ENCODE measurements at regions not wholly inside any gene's neighbourhood (a gene's known extent, or its start where the extent isn't known, plus 50 kb on each side); places are given as distances from the start of the nearest gene placed in this dataset.

DNA sequence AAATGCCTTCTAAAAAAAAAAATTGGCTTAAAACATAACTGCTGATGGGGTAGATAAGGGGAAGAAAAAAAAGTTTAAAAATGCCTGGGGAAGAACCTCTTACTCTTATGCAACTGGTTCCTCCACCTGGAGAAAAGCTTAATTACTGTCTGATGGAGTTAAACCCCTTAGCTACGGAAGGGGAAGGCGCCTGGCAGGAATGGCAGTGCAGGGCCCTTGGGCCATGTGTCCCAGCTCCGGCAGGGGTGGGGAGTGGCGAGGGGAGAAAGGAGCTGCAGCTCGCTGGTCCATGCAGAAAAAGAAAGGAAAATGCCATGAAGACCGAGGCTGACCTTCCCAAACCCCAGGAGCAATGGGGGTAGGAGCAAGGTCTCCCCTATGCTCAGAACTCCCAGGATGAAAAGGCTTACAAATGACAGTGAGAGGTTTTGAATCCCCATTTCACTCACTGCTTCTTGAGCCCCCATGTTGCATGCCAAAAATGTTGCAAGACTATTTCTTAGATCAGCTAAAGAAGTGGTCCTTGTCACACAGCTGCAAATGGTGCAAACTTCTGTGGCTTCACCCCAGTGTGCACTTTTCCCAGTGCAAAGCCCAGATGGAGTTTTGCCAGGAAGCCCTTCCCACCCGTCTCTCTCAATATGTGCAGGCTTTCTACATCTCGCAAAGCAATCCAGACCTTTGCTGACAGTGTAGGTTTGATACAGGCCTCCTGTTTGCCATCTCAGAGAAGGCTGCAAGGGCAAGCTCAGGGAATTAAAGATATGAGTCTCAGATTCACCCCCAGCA is 204.8 kb upstream of the CT83 start:
- intact Hi-C loops (cut with DNase I), result no loop called here
- no peaks in the 10 kb centered on the region for H3K9me3 ChIP-seq (replicated peaks in 1 of 3)
- TF ChIP-seq, protein P1, sequence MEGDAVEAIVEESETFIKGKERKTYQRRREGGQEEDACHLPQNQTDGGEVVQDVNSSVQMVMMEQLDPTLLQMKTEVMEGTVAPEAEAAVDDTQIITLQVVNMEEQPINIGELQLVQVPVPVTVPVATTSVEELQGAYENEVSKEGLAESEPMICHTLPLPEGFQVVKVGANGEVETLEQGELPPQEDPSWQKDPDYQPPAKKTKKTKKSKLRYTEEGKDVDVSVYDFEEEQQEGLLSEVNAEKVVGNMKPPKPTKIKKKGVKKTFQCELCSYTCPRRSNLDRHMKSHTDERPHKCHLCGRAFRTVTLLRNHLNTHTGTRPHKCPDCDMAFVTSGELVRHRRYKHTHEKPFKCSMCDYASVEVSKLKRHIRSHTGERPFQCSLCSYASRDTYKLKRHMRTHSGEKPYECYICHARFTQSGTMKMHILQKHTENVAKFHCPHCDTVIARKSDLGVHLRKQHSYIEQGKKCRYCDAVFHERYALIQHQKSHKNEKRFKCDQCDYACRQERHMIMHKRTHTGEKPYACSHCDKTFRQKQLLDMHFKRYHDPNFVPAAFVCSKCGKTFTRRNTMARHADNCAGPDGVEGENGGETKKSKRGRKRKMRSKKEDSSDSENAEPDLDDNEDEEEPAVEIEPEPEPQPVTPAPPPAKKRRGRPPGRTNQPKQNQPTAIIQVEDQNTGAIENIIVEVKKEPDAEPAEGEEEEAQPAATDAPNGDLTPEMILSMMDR (IDR thresholded peaks at IDR 0.05), result no peak
- no peak for TF ChIP-seq POLR2A (IDR thresholded peaks at IDR 0.05)
- H3K4me3 ChIP-seq, result no peak overlapping the region
- H3K27me3 ChIP-seq, result no peaks in the 10 kb centered on the region
- DNase-seq, result no peak
- H3K27ac ChIP-seq, result no peak overlapping the region
- WGBS, 4 donors, result 48 to 60% (median 53%) methylated on average over 6 to 8 of the region's 8 CpGs
- H3K4me1 ChIP-seq (replicated peaks in 1 of 2), result no peaks in the 10 kb centered on the region
- no peaks in the 10 kb centered on the region for H3K36me3 ChIP-seq (replicated peaks in 1 of 2)

DNA sequence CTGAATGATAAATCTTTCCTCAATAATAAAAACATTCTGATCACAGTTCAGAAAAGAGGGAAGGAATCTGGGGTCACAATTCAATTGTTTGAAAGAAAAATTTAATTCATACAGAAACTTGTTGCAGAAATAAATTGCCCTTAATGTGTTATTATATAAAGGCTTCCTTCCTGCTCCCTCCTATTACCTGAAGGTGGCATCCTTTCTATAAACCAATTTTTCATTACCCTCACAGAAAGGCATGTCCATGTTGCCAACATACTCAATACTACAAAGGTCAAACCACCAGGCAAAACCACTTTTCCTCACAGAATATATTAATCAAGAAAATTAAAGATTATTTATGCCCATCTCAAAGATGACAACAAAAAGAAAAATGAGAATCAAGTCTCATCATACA is 194.3 kb upstream of the CT83 start:
- Histone ChIP-seq H3K36me3 (replicated peaks in 1 of 2) (no peaks in the 10 kb centered on the region), H3K4me1 (replicated peaks in 1 of 2) (no peaks in the 10 kb centered on the region), H3K27me3 (no peaks in the 10 kb centered on the region), H3K9me3 (replicated peaks in 1 of 3) (no peaks in the 10 kb centered on the region), H3K27ac (no peak overlapping the region), H3K4me3 (no peak overlapping the region)
- no peak for DNase-seq
- no peak for TF ChIP-seq POLR2A (IDR thresholded peaks at IDR 0.05)
- TF ChIP-seq, protein P1 (IDR thresholded peaks at IDR 0.05), result no peak
- intact Hi-C loops (cut with DNase I), result no loop called here

DNA sequence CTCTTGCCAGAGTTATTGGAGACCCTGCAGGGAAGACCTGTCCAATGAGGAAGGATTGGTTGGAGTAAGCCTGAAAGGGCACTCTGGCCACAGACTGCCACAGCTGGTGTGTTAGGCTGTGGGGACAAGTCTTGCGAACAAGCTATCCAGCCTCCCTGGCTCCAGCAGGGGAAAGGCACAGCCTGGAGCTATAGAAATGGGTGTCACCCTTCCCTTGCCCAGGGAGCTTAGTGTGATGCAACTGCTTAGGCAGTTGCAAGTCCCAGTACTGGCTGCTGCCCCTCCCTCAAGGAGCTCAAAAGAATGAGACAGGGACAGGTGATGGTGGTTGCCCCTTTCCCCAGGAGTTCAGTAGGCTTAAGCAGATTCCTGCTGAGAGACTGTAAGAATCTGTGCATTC is 165.7 kb upstream of the CT83 start:
- H3K36me3 ChIP-seq (replicated peaks in 1 of 2), result no peaks in the 10 kb centered on the region
- WGBS, 4 donors, result 90 to 93% methylated on average over 1 of the region's 1 CpG; no CpG with 5 or more reads in 2 of the 4 donors
- intact Hi-C loops (cut with DNase I), result no loop called here
- H3K27me3 ChIP-seq, result no peaks in the 10 kb centered on the region
- no peaks in the 10 kb centered on the region for H3K9me3 ChIP-seq (replicated peaks in 1 of 3)
- no peak for DNase-seq
- H3K4me1 ChIP-seq (replicated peaks in 1 of 2), result no peaks in the 10 kb centered on the region
- H3K27ac ChIP-seq, result no peak overlapping the region
- H3K4me3 ChIP-seq, result no peak overlapping the region
- TF ChIP-seq POLR2A (IDR thresholded peaks at IDR 0.05), result no peak
- TF ChIP-seq, protein P1 (IDR thresholded peaks at IDR 0.05), result no peak

DNA sequence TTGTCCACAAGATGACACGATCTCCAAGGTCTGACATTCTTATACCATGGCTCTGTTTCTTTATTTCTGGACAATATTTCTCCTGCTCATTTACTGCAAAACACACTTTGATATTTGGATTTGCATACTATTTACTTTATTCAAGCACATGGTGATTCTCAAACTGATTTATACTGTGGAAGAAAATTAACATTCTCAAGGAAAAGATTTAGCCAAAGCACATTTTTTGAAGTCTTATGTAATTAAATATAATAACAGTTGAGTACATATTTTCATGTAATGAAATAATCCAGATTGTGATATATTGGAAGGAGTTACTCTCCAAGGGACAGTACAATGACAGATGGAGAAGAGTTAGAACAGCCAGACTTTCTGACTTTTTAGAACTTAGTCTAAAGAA is 155.8 kb upstream of the CT83 start:
- no peak for TF ChIP-seq POLR2A (IDR thresholded peaks at IDR 0.05)
- TF ChIP-seq, protein P1 (IDR thresholded peaks at IDR 0.05), result no peak
- intact Hi-C loops (cut with DNase I), result no loop called here
- Histone ChIP-seq H3K36me3 (replicated peaks in 1 of 2) (no peaks in the 10 kb centered on the region), H3K27ac (no peak overlapping the region), H3K4me1 (replicated peaks in 1 of 2) (no peaks in the 10 kb centered on the region), H3K9me3 (replicated peaks in 1 of 3) (no peaks in the 10 kb centered on the region), H3K4me3 (no peak overlapping the region), H3K27me3 (no peaks in the 10 kb centered on the region)
- no peak for DNase-seq
- 25 to 48% (median 35%) methylated on average over 1 of the region's 1 CpG for WGBS, 4 donors

Data from adrenal gland (tissue), 9 donors.